Activated T-cell treated with anti-CD3 and anti-CD28 coated beads, Interleukin-2, amount 50 U/mL, for 4 hours (primary cell): ENCODE measurements at regions not wholly inside any gene's neighbourhood (a gene's known extent, or its start where the extent isn't known, plus 50 kb on each side); places are given as distances from the start of the nearest gene placed in this dataset.

Experiments used
- ATAC-seq, 2 donors: fragments of 200-7000 bp; cut with Tn5 transposase; one replicate each; pipeline ENCODE4 v1.10.0; 2021
- DNase-seq: peaks from one replicate; pipeline ENCODE4 v3.0.0-alpha.2; 2020
- H3K27me3 Mint-ChIP-seq: one replicate; pipeline ENCODE4 v1.8.0; 2021; ENCODE audit warnings: low read depth, mixed read lengths
- H3K36me3 Mint-ChIP-seq: one replicate; pipeline ENCODE4 v1.8.0; 2022; ENCODE audit warnings: mixed read lengths; ENCODE audit not compliant: insufficient read depth
- H3K4me1 Mint-ChIP-seq: one replicate; pipeline ENCODE4 v1.8.0; 2021; ENCODE audit warnings: low read depth, mixed read lengths
- H3K4me3 Mint-ChIP-seq: one replicate; pipeline ENCODE4 v1.8.0; 2021; ENCODE audit warnings: mild to moderate bottlenecking, moderate library complexity, mixed read lengths
- H3K9me3 Mint-ChIP-seq: one replicate; pipeline ENCODE4 v1.8.0; 2021; ENCODE audit warnings: mixed read lengths

- DNase-seq (no peak), ATAC-seq (no peak)
- H3K4me1 Mint-ChIP-seq: peaks cover 4% of the 10 kb centered on the region
- H3K4me3 Mint-ChIP-seq: no peak overlapping the region
- peaks cover 6% of the 10 kb centered on the region for H3K9me3 Mint-ChIP-seq
- peaks cover 2% of the 10 kb centered on the region for H3K36me3 Mint-ChIP-seq
- H3K27me3 Mint-ChIP-seq: peaks cover 4% of the 10 kb centered on the region
These were observed 157.3 kb downstream of the AASDH start for GRCh38 chr4:56229947-56230346.

GRCh38 chr4:56227301-56227835 lies 159.9 kb downstream of the AASDH start:
- ATAC-seq: no peak
- peaks cover 2% of the 10 kb centered on the region for H3K36me3 Mint-ChIP-seq
- DNase-seq: no peak
- no peak overlapping the region for H3K4me3 Mint-ChIP-seq
- no peaks in the 10 kb centered on the region for H3K27me3 Mint-ChIP-seq
- peaks cover 4% of the 10 kb centered on the region for H3K4me1 Mint-ChIP-seq
- H3K9me3 Mint-ChIP-seq: peaks cover 6% of the 10 kb centered on the region

GRCh38 chr4:56226579-56226978 lies 160.7 kb downstream of the AASDH start:
- no peaks in the 10 kb centered on the region for H3K36me3 Mint-ChIP-seq
- ATAC-seq (no peak), DNase-seq (no peak)
- peaks cover 4% of the 10 kb centered on the region for H3K4me1 Mint-ChIP-seq
- no peaks in the 10 kb centered on the region for H3K9me3 Mint-ChIP-seq
- no peaks in the 10 kb centered on the region for H3K27me3 Mint-ChIP-seq
- no peak overlapping the region for H3K4me3 Mint-ChIP-seq

- no peak for ATAC-seq
- Mint-ChIP-seq H3K9me3 (no peaks in the 10 kb centered on the region), H3K4me3 (no peak overlapping the region), H3K27me3 (peaks cover 3% of the 10 kb centered on the region), H3K36me3 (no peaks in the 10 kb centered on the region), H3K4me1 (no peaks in the 10 kb centered on the region)
- no peak for DNase-seq
These were observed 162.7 kb downstream of the AASDH start for GRCh38 chr4:56224641-56225040.

- no peaks in the 10 kb centered on the region for H3K36me3 Mint-ChIP-seq
- no peak for DNase-seq
These were observed 164.8 kb downstream of the AASDH start for GRCh38 chr4:56222514-56222913.

GRCh38 chr4:56220261-56220660 lies 167.0 kb downstream of the AASDH start:
- H3K4me3 Mint-ChIP-seq: no peak overlapping the region
- no peak for ATAC-seq
- H3K27me3 Mint-ChIP-seq: peaks cover 5% of the 10 kb centered on the region
- no peak for DNase-seq
- H3K36me3 Mint-ChIP-seq: no peaks in the 10 kb centered on the region
- H3K4me1 Mint-ChIP-seq: no peaks in the 10 kb centered on the region
- no peaks in the 10 kb centered on the region for H3K9me3 Mint-ChIP-seq

More at GRCh38 chr4:56222514-56222913, 164.8 kb downstream of the AASDH start:
- Mint-ChIP-seq H3K27me3 (peaks cover 3% of the 10 kb centered on the region), H3K4me3 (no peak overlapping the region), H3K4me1 (no peaks in the 10 kb centered on the region), H3K9me3 (no peaks in the 10 kb centered on the region)
- ATAC-seq: no peak

- Mint-ChIP-seq H3K4me1 (no peaks in the 10 kb centered on the region), H3K36me3 (no peaks in the 10 kb centered on the region), H3K9me3 (no peaks in the 10 kb centered on the region), H3K27me3 (peaks cover 5% of the 10 kb centered on the region), H3K4me3 (no peak overlapping the region)
- DNase-seq (no peak), ATAC-seq (no peak)
These were observed 167.8 kb downstream of the AASDH start for GRCh38 chr4:56219447-56219846.

- no peaks in the 10 kb centered on the region for H3K9me3 Mint-ChIP-seq
- no peak overlapping the region for H3K4me3 Mint-ChIP-seq
- H3K27me3 Mint-ChIP-seq: peaks cover 5% of the 10 kb centered on the region
- no peaks in the 10 kb centered on the region for H3K4me1 Mint-ChIP-seq
- no peaks in the 10 kb centered on the region for H3K36me3 Mint-ChIP-seq
- ATAC-seq: no peak
- DNase-seq: no peak
These were observed 168.9 kb downstream of the AASDH start for GRCh38 chr4:56218230-56218895.

GRCh38 chr4:56217343-56217890 lies 169.9 kb downstream of the AASDH start:
- Mint-ChIP-seq H3K4me3 (no peak overlapping the region), H3K27me3 (peaks cover 5% of the 10 kb centered on the region), H3K36me3 (no peaks in the 10 kb centered on the region), H3K4me1 (no peaks in the 10 kb centered on the region), H3K9me3 (no peaks in the 10 kb centered on the region)
- ATAC-seq: no peak
- no peak for DNase-seq

GRCh38 chr4:56215901-56216300 lies 171.4 kb downstream of the AASDH start:
- Mint-ChIP-seq H3K4me1 (no peaks in the 10 kb centered on the region), H3K27me3 (peaks cover 9% of the 10 kb centered on the region), H3K9me3 (peaks cover 7% of the 10 kb centered on the region), H3K4me3 (no peak overlapping the region), H3K36me3 (peaks cover 3% of the 10 kb centered on the region)
- DNase-seq (no peak), ATAC-seq (no peak)

- Mint-ChIP-seq H3K27me3 (peaks cover 6% of the 10 kb centered on the region), H3K9me3 (peaks cover 7% of the 10 kb centered on the region), H3K4me1 (no peaks in the 10 kb centered on the region), H3K4me3 (no peak overlapping the region), H3K36me3 (peaks cover 3% of the 10 kb centered on the region)
- no peak for ATAC-seq
- no peak for DNase-seq
These were observed 172.0 kb downstream of the AASDH start for GRCh38 chr4:56215141-56215783.

GRCh38 chr4:56213543-56213942 lies 173.7 kb downstream of the AASDH start:
- Mint-ChIP-seq H3K36me3 (peaks cover 3% of the 10 kb centered on the region), H3K9me3 (peaks cover 7% of the 10 kb centered on the region), H3K27me3 (peaks cover 6% of the 10 kb centered on the region), H3K4me3 (no peak overlapping the region), H3K4me1 (no peaks in the 10 kb centered on the region)
- ATAC-seq: no peak
- no peak for DNase-seq

- peaks cover 7% of the 10 kb centered on the region for H3K9me3 Mint-ChIP-seq
- DNase-seq: no peak
- H3K4me3 Mint-ChIP-seq: no peak overlapping the region
- no peaks in the 10 kb centered on the region for H3K4me1 Mint-ChIP-seq
- peaks cover 6% of the 10 kb centered on the region for H3K27me3 Mint-ChIP-seq
- H3K36me3 Mint-ChIP-seq: peaks cover 3% of the 10 kb centered on the region
- ATAC-seq: no peak
These were observed 174.5 kb downstream of the AASDH start for GRCh38 chr4:56212774-56213173.

GRCh38 chr4:56211202-56211601 lies 176.1 kb downstream of the AASDH start:
- DNase-seq (no peak), ATAC-seq (no peak)
- Mint-ChIP-seq H3K9me3 (peaks cover 7% of the 10 kb centered on the region), H3K4me1 (no peaks in the 10 kb centered on the region), H3K27me3 (peaks cover 3% of the 10 kb centered on the region), H3K36me3 (peaks cover 3% of the 10 kb centered on the region), H3K4me3 (no peak overlapping the region)

- DNase-seq: no peak
- Mint-ChIP-seq H3K4me1 (no peaks in the 10 kb centered on the region), H3K27me3 (peaks cover 3% of the 10 kb centered on the region), H3K9me3 (peaks cover 7% of the 10 kb centered on the region), H3K36me3 (peaks cover 3% of the 10 kb centered on the region), H3K4me3 (no peak overlapping the region)
- no peak for ATAC-seq
These were observed 176.9 kb downstream of the AASDH start for GRCh38 chr4:56210397-56210796.
